HEK293T (cell line): ENCODE measurements at regions not wholly inside any gene's neighbourhood (a gene's known extent, or its start where the extent isn't known, plus 50 kb on each side); places are given as distances from the start of the nearest gene placed in this dataset.

ENCODE experiments used
- ARNT ChIP-seq: fragments of 450-650 bp; IDR thresholded peaks from 2 replicates; pipeline ENCODE4 v1.6.1; 2017; ENCODE audit warnings: mild to moderate bottlenecking
- BHLHE40 ChIP-seq: fragments of 450-650 bp; IDR thresholded peaks from 2 replicates; pipeline ENCODE4 v1.6.1; 2016; ENCODE audit warnings: mild to moderate bottlenecking, moderate library complexity, borderline replicate concordance
- FOXA1 ChIP-seq: fragments of 450-650 bp; IDR thresholded peaks from 2 replicates; pipeline ENCODE4 v1.6.1; 2016; ENCODE audit warnings: mild to moderate bottlenecking
- FOXK2 ChIP-seq: fragments of 450-650 bp; IDR thresholded peaks from 2 replicates; pipeline ENCODE4 v1.6.1; 2016; ENCODE audit warnings: mild to moderate bottlenecking
- FOXM1 ChIP-seq: fragments of 450-650 bp; IDR thresholded peaks from 2 replicates; pipeline ENCODE4 v1.6.1; 2017; ENCODE audit warnings: mild to moderate bottlenecking, borderline replicate concordance
- HDGF ChIP-seq: fragments of 450-650 bp; IDR thresholded peaks from 2 replicates; pipeline ENCODE4 v1.6.1; 2017; ENCODE audit warnings: antibody characterized with exemption, borderline replicate concordance
- L3MBTL2 ChIP-seq: fragments of 450-650 bp; conservative IDR thresholded peaks from 2 replicates; pipeline ENCODE4 v1.6.1; 2016; ENCODE audit warnings: mild to moderate bottlenecking
- LEF1 ChIP-seq: fragments of 450-650 bp; IDR thresholded peaks from 2 replicates; pipeline ENCODE4 v1.6.1; 2017; ENCODE audit warnings: mild to moderate bottlenecking, borderline replicate concordance
- NFRKB ChIP-seq: fragments of 450-650 bp; IDR thresholded peaks from 2 replicates; pipeline ENCODE4 v1.6.1; 2016; ENCODE audit warnings: mild to moderate bottlenecking, moderate library complexity
- SP1 ChIP-seq: fragments of 450-650 bp; IDR thresholded peaks from 2 replicates; pipeline ENCODE4 v1.6.1; 2017
- SUZ12 ChIP-seq: fragments of 450-650 bp; IDR thresholded peaks from 2 replicates; pipeline ENCODE4 v1.6.1; 2016; ENCODE audit warnings: mild to moderate bottlenecking
- TARDBP ChIP-seq: fragments of 450-650 bp; IDR thresholded peaks from 2 replicates; pipeline ENCODE4 v1.6.1; 2016
- TF ChIP-seq, protein P1 (sequence below): fragments of 450-650 bp; IDR thresholded peaks from 2 replicates; pipeline ENCODE4 v1.6.1; 2016

DNA sequence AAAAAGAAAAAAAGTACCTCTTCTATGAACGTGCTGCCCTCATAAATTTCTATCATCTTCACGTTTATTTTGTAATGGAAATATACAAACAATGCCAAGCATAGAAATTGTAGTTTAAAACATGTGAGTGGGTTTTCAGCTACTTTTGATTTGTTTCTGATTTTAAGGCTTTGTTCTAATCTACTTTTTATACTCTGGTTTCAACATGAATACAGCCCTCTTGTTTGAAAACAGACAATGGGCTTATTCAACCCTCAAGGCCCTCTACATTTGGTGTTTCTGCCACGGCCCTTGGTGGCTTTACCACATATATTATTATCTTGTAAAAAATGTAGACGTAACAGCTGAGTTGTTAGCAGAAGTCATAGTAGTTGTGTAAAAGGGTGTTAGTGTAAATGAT is 153.9 kb downstream of the SOX4 start:
- TF ChIP-seq FOXA1 (no peak), LEF1 (no peak), FOXK2 (no peak), L3MBTL2 (no peak), BHLHE40 (no peak), NFRKB (no peak), TARDBP (no peak), FOXM1 (no peak), SP1 (no peak), HDGF (no peak), ARNT (no peak), SUZ12 (no peak)
- TF ChIP-seq, protein P1, sequence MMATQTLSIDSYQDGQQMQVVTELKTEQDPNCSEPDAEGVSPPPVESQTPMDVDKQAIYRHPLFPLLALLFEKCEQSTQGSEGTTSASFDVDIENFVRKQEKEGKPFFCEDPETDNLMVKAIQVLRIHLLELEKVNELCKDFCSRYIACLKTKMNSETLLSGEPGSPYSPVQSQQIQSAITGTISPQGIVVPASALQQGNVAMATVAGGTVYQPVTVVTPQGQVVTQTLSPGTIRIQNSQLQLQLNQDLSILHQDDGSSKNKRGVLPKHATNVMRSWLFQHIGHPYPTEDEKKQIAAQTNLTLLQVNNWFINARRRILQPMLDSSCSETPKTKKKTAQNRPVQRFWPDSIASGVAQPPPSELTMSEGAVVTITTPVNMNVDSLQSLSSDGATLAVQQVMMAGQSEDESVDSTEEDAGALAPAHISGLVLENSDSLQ: no peak
